ENCODE measurements at regions not wholly inside any gene's neighbourhood (a gene's known extent, or its start where the extent isn't known, plus 50 kb on each side); places are given as distances from the start of the nearest gene placed in this dataset.

DNA sequence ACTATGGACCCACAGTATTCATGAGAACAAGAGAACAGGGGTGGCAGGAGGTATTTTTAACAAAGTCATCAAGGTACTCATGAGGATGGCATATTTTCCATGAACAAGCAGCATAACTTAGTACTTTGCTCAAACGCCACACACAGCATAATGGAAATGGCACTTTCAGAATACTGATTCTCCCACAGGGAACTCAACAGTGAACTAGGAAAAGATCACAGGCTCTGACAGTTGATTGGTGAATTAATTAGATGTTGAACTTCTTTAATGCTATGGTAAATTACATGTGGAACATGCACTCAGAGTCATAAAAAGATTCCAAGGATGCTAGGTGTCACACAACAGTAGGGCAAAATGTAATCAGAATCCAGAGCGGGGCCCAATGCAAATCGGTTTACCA is 1088.6 kb upstream of the C9orf72 start:
- DNase-seq: no peak

DNA sequence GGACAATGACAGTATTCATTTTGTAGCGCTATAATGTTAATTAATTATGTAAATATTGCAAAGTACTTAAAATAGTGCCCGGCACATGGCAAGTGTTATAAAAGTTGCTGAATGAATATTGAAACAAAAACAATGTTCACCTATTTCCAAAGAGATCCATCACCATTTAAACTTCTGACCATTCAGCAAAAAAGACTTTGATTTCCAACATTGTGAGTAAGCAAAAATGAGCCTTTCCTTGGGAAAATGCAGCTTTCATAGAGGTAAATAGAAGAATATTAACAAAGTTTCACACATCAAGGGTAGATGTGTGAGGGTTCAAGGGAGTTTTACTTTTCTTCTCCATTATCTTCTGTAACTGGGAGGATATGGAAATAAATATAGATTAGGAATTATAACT is 1089.4 kb upstream of the C9orf72 start:
- DNase-seq: no peak

DNA sequence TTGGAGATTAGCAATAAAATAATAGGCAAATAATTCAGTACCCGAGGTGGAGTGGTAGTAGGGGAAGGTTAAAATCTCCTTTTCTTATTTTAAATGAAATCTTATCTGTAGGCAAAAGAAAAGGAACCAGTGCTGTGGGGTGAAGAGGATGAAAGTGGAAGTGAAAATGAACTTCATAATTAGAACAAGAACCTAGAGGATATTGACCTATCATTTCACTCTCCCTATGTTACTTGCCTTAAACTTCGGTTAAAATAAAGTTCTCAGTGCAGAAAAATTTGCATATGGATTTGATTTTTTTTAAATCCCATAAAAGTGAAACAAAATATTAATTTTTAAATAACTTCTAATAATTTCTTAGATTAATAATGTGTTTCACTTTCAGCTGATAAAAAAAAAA is 1094.9 kb upstream of the C9orf72 start:
- no peak for DNase-seq

DNA sequence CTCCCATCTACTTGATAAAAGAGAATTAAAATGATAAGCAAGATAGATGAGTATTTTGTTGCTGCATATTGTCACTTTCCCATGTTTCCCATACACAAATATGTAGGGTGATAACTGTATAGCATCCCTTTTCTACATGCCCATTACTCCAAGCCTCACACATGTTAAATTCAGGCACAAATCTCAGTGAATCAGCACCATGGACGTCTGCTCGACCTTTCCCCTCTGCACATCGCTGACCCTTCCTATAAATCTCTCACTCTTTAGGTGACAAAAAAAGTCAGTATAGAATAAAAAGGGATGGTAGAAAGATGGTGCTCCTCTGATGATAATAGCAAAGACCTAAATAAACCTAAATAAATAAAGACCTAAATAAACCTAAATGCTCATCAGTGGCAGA is 1097.7 kb upstream of the C9orf72 start:
- no peak for DNase-seq

DNA sequence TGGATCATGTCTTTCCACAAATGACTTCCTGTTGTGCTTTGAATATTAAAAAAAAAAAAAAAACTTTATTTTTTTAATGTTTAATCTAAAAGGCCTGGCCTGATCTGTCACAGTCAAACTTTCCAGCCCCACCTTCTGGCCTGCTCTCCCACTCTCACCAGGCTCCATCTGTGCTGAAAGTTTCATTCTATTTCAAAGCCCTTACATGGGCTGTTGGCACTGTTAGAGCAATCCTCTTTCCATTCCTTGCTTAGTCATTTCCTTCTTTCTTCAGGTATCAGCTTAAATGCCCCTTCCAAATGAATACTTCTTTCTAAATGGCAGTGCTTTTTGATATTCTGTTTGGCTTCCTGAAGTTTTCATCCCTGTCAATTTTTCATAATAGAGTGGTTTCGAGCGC is 1104.8 kb upstream of the C9orf72 start:
- peak in 1 of 2 experiments; percentile 8 for DNase-seq

DNA sequence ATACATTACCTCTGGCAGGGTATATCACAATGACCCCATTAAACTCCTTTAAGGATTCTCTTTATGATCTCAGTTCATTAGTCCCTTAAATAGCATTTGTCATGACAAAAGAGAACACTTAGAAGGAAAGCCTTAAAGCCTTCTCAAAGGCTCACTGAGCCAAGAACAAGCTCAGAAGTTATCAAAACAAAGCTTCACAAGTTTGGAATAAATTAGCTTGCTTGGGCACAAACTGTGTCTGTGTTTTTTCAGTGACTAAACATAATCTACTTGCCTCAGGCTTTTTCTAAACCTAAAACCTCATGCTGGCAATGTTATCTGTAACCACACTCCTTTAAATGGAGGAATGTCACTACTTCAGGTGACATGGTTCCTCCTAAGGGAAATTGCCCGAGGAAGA is 1114.9 kb upstream of the C9orf72 start:
- no peak for DNase-seq

DNA sequence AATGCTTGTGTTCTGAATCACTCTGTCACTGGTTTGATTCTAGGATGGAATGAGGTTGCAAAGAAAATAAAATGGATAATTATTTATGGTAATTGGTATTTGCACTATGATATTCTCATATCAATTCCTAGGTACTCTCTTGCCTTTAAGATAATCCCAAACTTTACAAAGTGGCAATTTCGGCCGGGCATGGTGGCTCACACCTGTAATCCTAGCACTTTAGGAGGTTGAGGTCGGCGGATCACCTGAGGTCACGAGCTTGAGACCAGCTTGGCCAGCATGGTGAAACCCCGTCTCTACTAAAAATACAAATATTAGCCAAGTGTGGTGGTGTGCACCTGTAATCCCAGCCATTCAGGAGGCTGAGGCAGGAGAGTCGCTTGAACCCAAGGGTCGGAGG is 1118.7 kb upstream of the C9orf72 start:
- DNase-seq: no peak

DNA sequence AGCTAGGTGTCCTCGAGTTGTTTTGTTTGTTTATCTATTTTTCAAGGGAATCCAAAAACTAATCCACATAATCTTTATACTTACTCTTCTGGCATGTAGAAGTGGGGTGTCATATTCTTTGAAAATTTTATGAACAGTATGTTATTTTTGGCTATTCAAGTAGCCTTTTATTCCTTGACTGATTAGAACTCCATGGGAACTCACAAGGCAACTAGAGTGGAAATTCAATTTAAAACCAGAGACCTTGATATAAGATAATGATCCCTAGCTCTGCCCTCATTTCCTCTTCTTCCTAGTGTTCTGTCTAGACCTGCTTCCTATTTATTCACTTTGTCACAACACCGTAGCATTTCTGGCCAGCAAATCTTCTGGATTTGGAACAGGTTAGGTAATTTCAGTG is 1123.7 kb upstream of the C9orf72 start:
- no peak for DNase-seq

DNA sequence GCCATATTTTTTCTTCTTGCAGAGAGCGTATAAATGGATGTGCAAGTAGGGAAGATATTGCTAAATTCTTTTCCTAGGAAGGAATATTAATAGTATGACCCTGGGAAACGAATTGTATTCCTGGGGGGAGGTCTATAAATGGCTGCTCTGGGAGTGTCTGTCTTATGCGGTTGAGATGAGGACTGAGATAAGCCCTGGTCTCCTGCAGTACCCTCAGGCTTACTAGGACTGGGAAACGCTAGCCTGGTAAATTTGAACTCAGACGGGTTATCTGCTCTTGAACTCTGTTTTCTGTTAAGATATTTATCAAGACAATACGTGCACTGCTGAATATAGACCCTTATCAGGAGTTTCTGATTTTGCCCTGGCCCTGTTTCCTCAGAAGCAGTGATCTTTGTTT is 1126.4 kb upstream of the C9orf72 start:
- no peak for DNase-seq

DNA sequence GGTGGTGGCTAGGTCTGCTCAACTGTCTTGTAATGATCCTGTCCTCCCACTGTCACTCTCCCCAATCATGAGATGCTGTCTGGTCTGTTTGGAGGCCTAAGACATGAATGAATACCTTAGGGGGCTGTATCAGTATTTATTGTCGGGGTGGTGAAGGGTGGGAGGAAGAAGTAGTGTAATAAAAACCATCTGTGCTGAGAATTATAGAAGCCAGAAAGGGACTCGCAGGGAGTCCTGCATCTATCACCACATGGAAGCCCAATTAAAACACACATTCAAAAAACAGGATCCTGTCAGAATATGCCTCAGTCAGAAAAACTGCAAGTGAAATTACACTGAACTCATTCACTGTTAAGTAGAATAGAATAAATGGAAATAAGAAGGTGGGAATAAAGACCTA is 1134.3 kb upstream of the C9orf72 start:
- no peak for DNase-seq

DNA sequence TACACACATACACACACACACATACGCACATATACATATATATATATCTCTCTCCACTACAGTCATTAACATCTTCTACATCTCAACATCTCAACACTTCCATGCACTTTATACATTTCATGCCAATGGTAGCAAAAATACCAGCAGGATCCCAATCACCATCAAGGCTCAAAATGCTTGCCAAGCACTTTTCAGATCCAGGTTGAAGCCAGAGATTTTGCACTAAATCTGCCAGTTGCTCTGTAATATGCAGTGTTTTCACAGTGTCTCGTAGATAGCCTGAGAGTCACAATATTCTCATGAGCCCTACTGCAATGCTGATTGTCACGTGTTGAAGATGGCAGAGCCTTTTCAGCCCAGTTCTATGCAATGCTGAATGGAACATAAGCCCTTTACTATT is 1140.9 kb upstream of the C9orf72 start:
- DNase-seq: no peak

DNA sequence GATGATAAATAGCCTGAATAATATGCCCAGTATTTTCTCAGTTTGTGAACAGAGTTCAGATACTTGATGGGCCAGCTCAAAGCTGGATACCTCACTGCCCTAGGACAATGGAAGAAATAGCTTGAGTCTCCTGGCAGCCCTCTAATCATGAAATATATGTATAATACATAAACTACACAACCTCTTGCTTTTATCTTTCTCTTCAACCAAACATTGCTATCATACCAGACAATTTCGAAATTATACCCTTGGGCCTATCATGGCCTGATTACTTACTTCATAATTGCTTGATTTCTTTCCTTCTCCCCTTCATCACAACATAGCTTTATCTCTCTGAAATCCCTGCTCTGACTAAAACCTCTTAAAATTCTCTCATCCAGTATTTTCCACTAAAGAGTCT is 1144.9 kb upstream of the C9orf72 start:
- no peak for DNase-seq

DNA sequence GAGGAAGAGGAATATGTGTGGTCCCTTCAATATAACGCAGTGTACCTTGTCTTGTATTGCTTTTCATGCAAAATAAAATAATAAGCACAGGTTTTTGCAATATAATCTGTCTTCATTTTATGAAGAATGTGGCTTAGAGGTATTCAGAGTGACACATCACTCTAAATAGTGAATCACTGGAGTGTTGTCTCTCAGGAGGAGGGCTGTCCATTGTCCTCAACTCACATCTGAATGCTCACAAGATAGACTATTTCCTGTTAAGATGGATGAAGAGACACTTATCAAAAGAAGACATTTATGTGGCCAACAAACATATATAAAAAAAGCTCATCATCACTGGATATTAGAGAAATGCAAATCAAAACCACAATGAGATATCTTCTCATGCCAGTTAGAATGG is 1147.5 kb upstream of the C9orf72 start:
- no peak for DNase-seq

DNA sequence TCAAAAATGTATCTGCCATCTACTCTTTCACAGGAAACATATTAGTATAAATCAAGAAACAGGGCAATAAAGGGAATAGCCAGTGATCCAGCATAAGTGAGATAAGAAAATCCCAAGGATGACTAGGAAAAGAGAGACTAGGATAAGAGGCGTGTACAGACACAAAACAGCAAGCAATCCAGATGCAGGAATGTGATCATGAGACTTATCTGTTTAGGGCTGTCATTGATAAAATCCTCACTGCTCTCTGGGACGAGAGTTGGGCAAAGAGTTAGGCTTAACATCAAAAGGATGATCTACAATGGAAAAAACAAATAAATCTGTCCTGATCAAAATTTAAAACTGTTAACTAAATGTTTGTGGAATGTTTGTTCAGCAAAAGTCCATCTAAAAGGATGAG is 1156.8 kb upstream of the C9orf72 start:
- DNase-seq: no peak

DNA sequence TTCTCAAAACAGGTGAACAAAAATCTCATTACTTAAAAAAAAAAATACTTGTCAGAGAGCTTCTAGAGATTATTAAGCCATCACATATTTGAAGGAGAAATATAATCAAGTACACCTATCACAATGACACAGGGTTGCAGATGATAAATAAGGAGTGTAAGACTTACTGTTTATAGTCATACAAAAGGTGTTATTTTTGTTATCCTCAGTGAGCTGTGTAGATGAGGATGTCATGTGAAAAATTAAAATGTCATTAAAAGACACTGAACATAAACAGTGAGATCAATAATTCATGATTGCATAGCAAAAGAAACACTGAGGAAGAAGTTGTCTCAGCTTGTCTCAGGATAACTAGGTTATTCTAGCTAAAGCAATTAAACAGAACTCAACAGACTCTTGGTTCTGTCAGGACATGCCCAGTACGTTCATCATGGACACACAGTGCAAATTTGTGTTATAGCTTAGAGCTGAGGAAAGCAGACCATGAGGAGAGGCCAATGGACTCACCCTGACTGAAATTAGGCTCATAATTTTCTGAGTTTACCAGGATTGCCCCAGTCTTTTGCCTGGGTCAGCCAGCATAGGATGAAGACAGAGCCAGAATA is 1162.6 kb upstream of the C9orf72 start:
- no peak for DNase-seq

DNA sequence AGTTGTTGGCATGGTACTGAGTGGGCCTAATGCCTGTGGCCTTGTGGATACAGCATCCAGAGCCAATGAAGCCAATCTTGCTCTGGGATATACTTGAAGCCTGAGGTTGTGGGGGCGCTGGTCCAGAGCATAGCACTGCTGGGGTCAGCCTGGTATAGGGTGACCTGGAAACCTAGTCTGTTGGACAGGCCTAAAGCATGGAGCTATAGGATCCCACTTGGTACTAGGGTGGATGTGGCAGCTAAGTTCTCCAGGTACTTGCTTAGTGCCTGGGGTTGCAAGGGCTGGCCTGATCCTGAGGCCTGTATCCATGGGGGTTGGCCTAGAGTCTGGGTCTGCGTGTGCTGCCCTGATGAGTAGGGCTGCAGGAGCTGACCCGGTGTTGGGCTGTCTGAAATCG is 1168.2 kb upstream of the C9orf72 start:
- no peak for DNase-seq

DNA sequence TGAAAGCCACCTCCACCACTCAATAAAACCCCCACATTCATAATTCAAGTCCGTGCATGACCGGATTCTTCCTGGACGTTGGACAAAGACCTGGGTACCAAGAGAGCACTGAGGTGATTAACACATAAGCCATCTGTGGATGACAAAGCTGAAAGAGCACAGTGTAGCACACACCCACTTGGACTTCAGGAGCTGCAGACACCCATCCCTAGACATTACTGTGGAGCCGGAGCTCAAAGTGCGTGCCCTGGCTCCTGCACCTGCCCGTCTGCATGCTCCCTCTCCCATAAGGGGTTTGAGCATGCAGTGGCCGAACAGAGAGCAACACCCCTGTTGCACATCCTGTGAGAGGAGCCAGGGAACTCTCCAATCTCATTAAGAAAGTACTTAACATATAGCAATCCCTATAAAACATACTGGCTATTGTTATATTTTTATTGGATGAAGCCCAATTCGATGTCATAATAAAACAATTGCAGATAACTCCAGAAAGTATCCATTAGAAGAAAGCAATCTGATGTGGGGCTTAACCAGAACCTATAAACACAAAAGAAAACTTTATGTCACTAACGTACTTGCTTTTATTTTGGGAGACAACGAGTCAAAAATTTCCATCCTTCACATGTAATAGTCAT is 1174.2 kb upstream of the C9orf72 start:
- no peak for DNase-seq

DNA sequence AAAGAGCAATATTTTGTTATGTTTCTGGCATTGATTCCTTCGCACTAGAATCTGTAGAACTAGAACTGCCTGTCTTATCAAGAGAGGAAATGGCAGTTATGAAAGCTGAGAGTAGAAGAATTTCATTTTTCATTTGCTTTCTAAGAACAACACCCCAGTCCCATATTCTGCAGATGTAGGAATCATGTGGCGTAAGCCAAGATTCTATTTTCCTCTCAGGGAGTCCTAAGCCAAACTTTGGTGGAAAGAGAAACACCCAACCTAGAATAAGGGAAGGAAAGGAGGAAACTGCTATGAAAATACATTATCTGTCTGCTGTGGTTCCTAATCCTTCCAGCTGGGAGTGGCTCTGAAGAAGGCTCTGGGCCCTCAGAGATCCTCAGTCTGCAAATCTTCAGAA is 1176.9 kb upstream of the C9orf72 start:
- DNase-seq: no peak

DNA sequence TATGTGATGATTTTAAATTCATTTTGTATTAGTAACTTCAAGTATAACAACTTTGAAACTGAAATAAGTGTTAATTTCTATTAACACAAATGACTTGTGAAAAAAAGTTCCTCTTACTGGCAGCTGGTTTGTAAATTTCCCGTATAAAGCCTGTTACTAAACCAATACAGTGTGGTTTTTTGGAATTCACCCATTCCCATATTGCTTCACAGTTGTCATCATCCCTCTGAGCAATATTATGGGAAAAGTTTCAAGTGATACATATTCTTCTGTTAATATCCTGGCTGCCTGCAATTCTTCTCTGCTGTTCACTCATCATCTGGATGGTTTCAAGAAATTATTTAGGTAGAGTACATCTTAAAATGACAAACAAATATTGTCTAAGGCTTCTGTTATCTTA is 1185.1 kb upstream of the C9orf72 start:
- no peak for DNase-seq

DNA sequence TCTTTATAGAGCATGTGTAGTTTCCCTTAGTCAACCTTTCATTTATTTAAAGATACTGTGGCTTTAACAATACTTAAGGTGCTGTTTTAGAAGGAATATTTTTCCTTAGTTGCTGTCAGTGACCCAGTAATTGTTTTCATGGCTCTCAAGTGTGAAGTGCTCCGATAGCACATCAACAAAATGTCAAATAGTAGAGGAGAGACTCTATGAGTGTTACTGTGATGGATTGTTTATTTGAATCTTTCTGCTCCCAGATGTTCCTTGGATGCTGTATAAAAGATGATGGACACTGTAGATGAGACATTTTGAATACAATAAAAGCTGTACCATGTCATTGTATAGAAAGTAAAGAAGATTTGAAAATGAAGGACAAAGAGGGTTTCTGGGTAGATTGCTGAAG is 1185.7 kb upstream of the C9orf72 start:
- no peak for DNase-seq

DNA sequence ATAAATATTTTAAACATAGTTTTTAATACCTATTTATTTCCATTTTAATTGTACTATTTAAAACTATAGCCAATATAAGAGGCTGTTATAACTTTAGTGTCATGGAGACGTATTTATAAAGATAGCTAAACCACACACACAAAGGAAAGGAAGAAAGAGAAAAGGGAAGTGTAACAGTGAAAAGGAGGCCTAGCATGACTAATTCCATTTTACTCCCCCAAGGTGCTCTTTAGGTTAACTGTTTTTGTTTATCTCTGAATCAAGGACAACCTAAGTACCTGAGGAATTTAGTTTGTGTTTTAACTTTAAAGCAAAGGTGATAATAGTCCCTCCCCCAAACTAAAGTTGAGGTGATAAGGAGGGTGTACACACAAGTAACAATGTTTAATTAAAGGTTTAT is 1188.9 kb upstream of the C9orf72 start:
- DNase-seq: no peak

DNA sequence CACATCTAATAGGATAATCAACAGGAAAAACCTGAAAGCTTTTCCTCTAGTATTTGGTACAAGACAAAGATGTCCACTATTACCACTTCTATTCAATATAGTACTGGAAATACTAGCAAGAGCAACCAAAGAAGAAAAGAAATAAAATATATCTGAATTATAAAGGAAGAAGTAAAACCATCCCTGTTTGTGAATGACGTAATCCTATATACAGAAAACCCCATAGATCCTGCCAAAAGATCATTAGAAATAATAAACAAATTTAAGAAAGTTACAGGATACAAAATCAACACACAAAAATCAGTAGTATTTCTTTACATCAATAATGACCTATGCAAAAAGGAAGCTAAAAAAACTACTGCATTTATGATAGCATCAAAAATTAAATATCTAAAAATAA is 1191.3 kb upstream of the C9orf72 start:
- DNase-seq: no peak

DNA sequence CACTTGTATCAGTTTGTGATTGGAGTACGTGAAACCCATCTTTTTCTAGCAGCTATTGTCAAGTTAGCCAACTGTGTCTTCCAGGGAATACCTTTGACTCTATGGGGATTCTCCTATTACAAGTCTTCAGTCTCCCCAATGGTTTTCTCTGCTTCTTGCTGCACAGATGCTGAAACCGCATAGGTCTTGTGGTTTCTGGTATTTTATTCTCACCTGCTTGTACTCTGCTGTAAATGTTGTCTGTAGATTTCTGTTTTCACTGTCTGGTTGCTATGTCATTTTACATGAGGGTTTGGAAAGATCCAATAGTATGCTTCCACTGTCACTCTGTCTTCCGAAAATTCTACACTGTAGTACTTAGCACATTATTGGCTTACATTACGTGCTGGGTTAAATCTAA is 1196.9 kb upstream of the C9orf72 start:
- no peak for DNase-seq

DNA sequence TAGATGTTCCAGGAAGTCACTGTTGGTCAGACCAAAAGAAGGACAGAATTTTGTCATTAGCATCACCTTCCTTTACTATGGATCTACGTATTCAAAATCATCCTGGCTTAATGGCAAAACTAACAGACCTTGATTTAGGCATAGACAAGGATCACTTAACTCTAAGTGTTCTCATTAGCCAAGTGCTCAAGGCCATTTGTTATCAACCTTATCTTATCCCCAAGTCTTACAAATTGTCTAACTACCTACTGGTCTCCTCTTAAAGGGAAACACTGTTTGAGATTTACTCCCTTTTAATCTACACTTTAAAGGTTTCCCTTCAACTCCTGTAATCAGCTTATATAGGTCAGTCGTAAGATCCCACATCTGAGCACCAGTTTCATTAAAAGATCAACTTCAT is 1197.5 kb upstream of the C9orf72 start:
- DNase-seq: peak in 1 of 2 experiments; percentile 62
